Stimulated activated CD4-positive, alpha-beta T cell treated with anti-CD3 and anti-CD28 coated beads, TNF-alpha, amount 100 ng/mL, for 4 hours (primary cell): ENCODE measurements at regions not wholly inside any gene's neighbourhood (a gene's known extent, or its start where the extent isn't known, plus 50 kb on each side); places are given as distances from the start of the nearest gene placed in this dataset.
A peak's percentile ranks its signal among the peaks of the same experiment; 100 is the strongest.
"Not testable (repeated sequence)": the region's sequence is repeated elsewhere in the genome, so short reads cannot be mapped to it uniquely, and the experiment has no call there.

Experiments
- DNase-seq, 3 experiments: peaks; one replicate each; pipeline ENCODE4 v3.0.0-alpha.2; 2020; ENCODE audit warnings: low read depth in 3 of 3

- no peak for DNase-seq
Observed at GRCh38 chr3:18124501-18124900, 300.6 kb downstream of the SATB1 start.

GRCh38 chr3:18122264-18122663 is 302.9 kb downstream of the SATB1 start:
- DNase-seq, result no peak

GRCh38 chr3:18121020-18121419 is 304.1 kb downstream of the SATB1 start:
- no peak for DNase-seq

GRCh38 chr3:18119866-18120265 is 305.3 kb downstream of the SATB1 start:
- no peak for DNase-seq

GRCh38 chr3:18114894-18115293 is 310.2 kb downstream of the SATB1 start:
- DNase-seq, result no peak

GRCh38 chr3:18113417-18113816 is 311.7 kb downstream of the SATB1 start:
- no peak for DNase-seq

GRCh38 chr3:18112674-18113375 is 312.3 kb downstream of the SATB1 start:
- no peak for DNase-seq

GRCh38 chr3:18111796-18112232 is 313.3 kb downstream of the SATB1 start:
- no peak for DNase-seq

GRCh38 chr3:18103591-18103990 is 321.5 kb downstream of the SATB1 start:
- no peak for DNase-seq

- no peak for DNase-seq
Observed at GRCh38 chr3:18100121-18100520, 325.0 kb downstream of the SATB1 start.

- DNase-seq, result no peak
Observed at GRCh38 chr3:18099611-18100010, 325.5 kb downstream of the SATB1 start.

- DNase-seq, result peak in 1 of 3 experiments; percentile 2
Observed at GRCh38 chr3:18098960-18099587, 326.1 kb downstream of the SATB1 start.

- DNase-seq, result no peak
Observed at GRCh38 chr3:18097989-18098388, 327.1 kb downstream of the SATB1 start.

- no peak for DNase-seq
Observed at GRCh38 chr3:18097473-18097872, 327.7 kb downstream of the SATB1 start.

GRCh38 chr3:18092726-18093125 is 332.4 kb downstream of the SATB1 start:
- DNase-seq, result no peak

- DNase-seq, result no peak
Observed at GRCh38 chr3:18090377-18090776, 334.8 kb downstream of the SATB1 start.

GRCh38 chr3:18087988-18088387 is 337.2 kb downstream of the SATB1 start:
- no peak for DNase-seq

GRCh38 chr3:18086760-18087159 is 338.4 kb downstream of the SATB1 start:
- no peak for DNase-seq

GRCh38 chr3:18086078-18086477 is 339.1 kb downstream of the SATB1 start:
- DNase-seq, result no peak

GRCh38 chr3:18085429-18085828 is 339.7 kb downstream of the SATB1 start:
- no peak for DNase-seq

GRCh38 chr3:18083273-18083590 is 340.8 kb upstream of the TBC1D5 start:
- not testable (repeated sequence) for DNase-seq

GRCh38 chr3:18082551-18083272 is 340.3 kb upstream of the TBC1D5 start:
- DNase-seq, result no peak

- DNase-seq, result no peak
Observed at GRCh38 chr3:18080198-18080689, 337.8 kb upstream of the TBC1D5 start.
